ENCODE measurements at regions not wholly inside any gene's neighbourhood (a gene's known extent, or its start where the extent isn't known, plus 50 kb on each side); places are given as distances from the start of the nearest gene placed in this dataset.

- no peak overlapping the region for H3K4me3 ChIP-seq (ENCODE audit: low read depth, low read length)
- TF ChIP-seq, protein P1, sequence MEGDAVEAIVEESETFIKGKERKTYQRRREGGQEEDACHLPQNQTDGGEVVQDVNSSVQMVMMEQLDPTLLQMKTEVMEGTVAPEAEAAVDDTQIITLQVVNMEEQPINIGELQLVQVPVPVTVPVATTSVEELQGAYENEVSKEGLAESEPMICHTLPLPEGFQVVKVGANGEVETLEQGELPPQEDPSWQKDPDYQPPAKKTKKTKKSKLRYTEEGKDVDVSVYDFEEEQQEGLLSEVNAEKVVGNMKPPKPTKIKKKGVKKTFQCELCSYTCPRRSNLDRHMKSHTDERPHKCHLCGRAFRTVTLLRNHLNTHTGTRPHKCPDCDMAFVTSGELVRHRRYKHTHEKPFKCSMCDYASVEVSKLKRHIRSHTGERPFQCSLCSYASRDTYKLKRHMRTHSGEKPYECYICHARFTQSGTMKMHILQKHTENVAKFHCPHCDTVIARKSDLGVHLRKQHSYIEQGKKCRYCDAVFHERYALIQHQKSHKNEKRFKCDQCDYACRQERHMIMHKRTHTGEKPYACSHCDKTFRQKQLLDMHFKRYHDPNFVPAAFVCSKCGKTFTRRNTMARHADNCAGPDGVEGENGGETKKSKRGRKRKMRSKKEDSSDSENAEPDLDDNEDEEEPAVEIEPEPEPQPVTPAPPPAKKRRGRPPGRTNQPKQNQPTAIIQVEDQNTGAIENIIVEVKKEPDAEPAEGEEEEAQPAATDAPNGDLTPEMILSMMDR (IDR thresholded peaks at IDR 0.05; ENCODE audit: insufficient read depth, low read depth, low read length, missing control alignments): no peak
- DNase-seq (ENCODE audit: low read depth): no peak
Observed at GRCh38 chr20:12729326-12729725, 279.4 kb upstream of the SPTLC3 start.

DNA sequence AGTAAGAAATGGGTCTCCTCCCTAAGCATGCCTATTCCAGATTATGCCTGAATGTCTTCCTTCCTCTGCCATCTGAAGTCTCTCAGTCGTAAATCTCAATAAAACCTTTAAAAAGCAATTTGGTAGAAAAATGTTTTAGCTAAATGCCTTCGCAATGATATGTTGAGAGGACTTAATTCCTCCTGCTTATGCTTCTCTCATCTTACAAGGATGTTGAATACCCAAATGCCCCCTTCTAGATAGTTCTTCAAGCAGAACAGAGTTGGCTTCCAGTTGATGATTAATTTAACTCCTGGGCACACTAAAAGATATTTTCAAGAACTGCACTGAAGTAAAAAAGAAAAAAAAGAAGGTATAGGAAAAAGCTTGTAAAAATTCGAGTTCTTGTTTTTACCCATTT lies 275.0 kb upstream of the SPTLC3 start:
- DNase-seq (ENCODE audit: low read depth): no peak
- H3K4me3 ChIP-seq (ENCODE audit: low read depth, low read length): no peak overlapping the region
- TF ChIP-seq, protein P1 (IDR thresholded peaks at IDR 0.05; ENCODE audit: insufficient read depth, low read depth, low read length, missing control alignments): no peak

DNA sequence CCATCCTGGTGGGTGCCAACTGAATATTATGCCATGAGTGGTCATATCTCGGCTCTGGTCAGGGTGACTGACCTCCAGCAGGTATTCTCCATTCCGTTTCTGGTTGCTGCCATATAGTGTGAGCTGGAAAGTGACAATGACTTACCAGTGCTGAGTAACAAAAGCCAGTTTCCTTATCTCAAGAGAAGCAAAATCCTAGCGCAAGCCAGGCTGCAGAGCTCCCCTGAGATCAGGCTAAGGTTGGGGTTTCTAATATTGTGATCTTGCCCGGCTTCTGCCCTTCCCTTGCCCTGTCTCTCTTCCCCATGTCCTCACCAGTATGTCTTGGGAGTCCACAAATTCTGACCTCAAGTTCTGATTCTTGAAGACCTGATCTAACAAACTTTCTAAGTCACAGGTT lies 271.3 kb upstream of the SPTLC3 start:
- no peak for DNase-seq (ENCODE audit: low read depth)
- no peak overlapping the region for H3K4me3 ChIP-seq (ENCODE audit: low read depth, low read length)
- TF ChIP-seq, protein P1 (IDR thresholded peaks at IDR 0.05; ENCODE audit: insufficient read depth, low read depth, low read length, missing control alignments): no peak

GRCh38 chr20:12737900-12738299 lies 270.9 kb upstream of the SPTLC3 start:
- DNase-seq (ENCODE audit: low read depth): no peak
- TF ChIP-seq, protein P1 (IDR thresholded peaks at IDR 0.05; ENCODE audit: insufficient read depth, low read depth, low read length, missing control alignments): no peak
- H3K4me3 ChIP-seq (ENCODE audit: low read depth, low read length): no peak overlapping the region

DNA sequence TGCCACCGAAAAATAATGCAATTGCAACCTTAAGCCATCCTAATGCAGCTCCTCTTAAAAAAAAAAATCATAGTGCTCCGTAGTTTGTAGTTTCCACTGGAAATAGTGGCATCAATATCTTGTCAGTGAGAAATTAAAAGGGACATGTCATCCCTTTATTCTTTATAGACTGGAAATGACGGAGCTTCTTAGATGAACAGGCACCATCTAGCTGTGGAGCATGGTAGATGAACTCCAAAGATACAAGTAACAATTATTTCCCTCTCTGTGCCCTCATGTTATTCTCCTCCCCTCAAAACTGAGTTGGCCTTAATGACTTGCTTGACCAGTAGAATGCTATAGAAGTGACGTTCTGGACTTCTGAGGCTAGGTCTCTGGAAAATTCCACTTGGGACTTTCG lies 268.1 kb upstream of the SPTLC3 start:
- no peak for DNase-seq (ENCODE audit: low read depth)

GRCh38 chr20:12744037-12744436 lies 264.7 kb upstream of the SPTLC3 start:
- DNase-seq (ENCODE audit: low read depth): no peak
- TF ChIP-seq, protein P1 (IDR thresholded peaks at IDR 0.05; ENCODE audit: insufficient read depth, low read depth, low read length, missing control alignments): no peak
- no peak overlapping the region for H3K4me3 ChIP-seq (ENCODE audit: low read depth, low read length)

More for the DNA sequence above, 268.1 kb upstream of the SPTLC3 start:
- no peak overlapping the region for H3K4me3 ChIP-seq (ENCODE audit: low read depth, low read length)
- TF ChIP-seq, protein P1 (IDR thresholded peaks at IDR 0.05; ENCODE audit: insufficient read depth, low read depth, low read length, missing control alignments): no peak

- DNase-seq (ENCODE audit: low read depth): no peak
- H3K4me3 ChIP-seq (ENCODE audit: low read depth, low read length): no peak overlapping the region
- TF ChIP-seq, protein P1 (IDR thresholded peaks at IDR 0.05; ENCODE audit: insufficient read depth, low read depth, low read length, missing control alignments): no peak
Observed at GRCh38 chr20:12748359-12748994, 260.3 kb upstream of the SPTLC3 start.
